ENCODE measurements at regions not wholly inside any gene's neighbourhood (a gene's known extent, or its start where the extent isn't known, plus 50 kb on each side); places are given as distances from the start of the nearest gene placed in this dataset.

- no peaks in the 10 kb centered on the region for H3K27me3 ChIP-seq
- no peaks in the 10 kb centered on the region for H3K4me1 ChIP-seq
- H3K27ac ChIP-seq, result no peak overlapping the region
- no peaks in the 10 kb centered on the region for H3K36me3 ChIP-seq
- intact Hi-C loops (cut with DNase I; ENCODE audit: low total_unique reads), result no loop called here
- DNase-seq, result no peak
- H3K9me3 ChIP-seq, result peaks cover 0 to 4% of the 10 kb centered on the region in 2 donors
- no peak overlapping the region for H3K4me3 ChIP-seq
- in situ Hi-C loops (cut with MboI; ENCODE audit: low pct_ligation_motif_present in 1 of 4, low pct_unique_long_range_greater_than_20kb in 1 of 4, low sequenced_read_pairs in 3 of 4), result no loop called here
- TF ChIP-seq EP300 (IDR thresholded peaks at IDR 0.05; ENCODE audit: low read depth) (no peak), POLR2A (IDR thresholded peaks at IDR 0.05) (no peak), POLR2AphosphoS5 (IDR thresholded peaks at IDR 0.05) (no peak)
Measured at GRCh38 chr4:19254486-19254885, 997.2 kb upstream of the SLIT2 start.

GRCh38 chr4:19248023-19248422, 1003.7 kb upstream of the SLIT2 start:
- TF ChIP-seq EP300 (IDR thresholded peaks at IDR 0.05; ENCODE audit: low read depth) (no peak), POLR2A (IDR thresholded peaks at IDR 0.05) (no peak), POLR2AphosphoS5 (IDR thresholded peaks at IDR 0.05) (no peak), CTCF (IDR thresholded peaks at IDR 0.05) (no peak)
- Histone ChIP-seq H3K4me3 (no peak overlapping the region), H3K9me3 (no peaks in the 10 kb centered on the region), H3K27ac (no peak overlapping the region), H3K27me3 (no peaks in the 10 kb centered on the region), H3K36me3 (no peaks in the 10 kb centered on the region), H3K4me1 (no peaks in the 10 kb centered on the region)
- intact Hi-C loops (cut with DNase I; ENCODE audit: low total_unique reads), result no loop called here
- DNase-seq, result no peak
- in situ Hi-C loops (cut with MboI; ENCODE audit: low pct_ligation_motif_present in 1 of 4, low pct_unique_long_range_greater_than_20kb in 1 of 4, low sequenced_read_pairs in 3 of 4), result loop anchor here in 2 of 4 donors (25.0 kb wide), 3 partner anchors 111 to 989 kb away; no protein-coding TSS in a partner anchor
- 59 to 65% methylated on average over 4 of the region's 4 CpGs for WGBS, 2 donors (ENCODE audit: low coverage in 1 of 2)

- in situ Hi-C loops (cut with MboI; ENCODE audit: low pct_ligation_motif_present in 1 of 4, low pct_unique_long_range_greater_than_20kb in 1 of 4, low sequenced_read_pairs in 3 of 4) (loop anchor here in 2 of 4 donors (25.0 kb wide), 3 partner anchors 105 to 995 kb away; no protein-coding TSS in a partner anchor), intact Hi-C loops (cut with DNase I; ENCODE audit: low total_unique reads) (no loop called here)
- no peak overlapping the region for H3K4me3 ChIP-seq
- no peaks in the 10 kb centered on the region for H3K27me3 ChIP-seq
- TF ChIP-seq POLR2A (IDR thresholded peaks at IDR 0.05) (no peak), POLR2AphosphoS5 (IDR thresholded peaks at IDR 0.05) (no peak), EP300 (IDR thresholded peaks at IDR 0.05; ENCODE audit: low read depth) (no peak)
- no peaks in the 10 kb centered on the region for H3K9me3 ChIP-seq
- no peak overlapping the region for H3K27ac ChIP-seq
- no peaks in the 10 kb centered on the region for H3K36me3 ChIP-seq
- DNase-seq, result no peak
- H3K4me1 ChIP-seq, result no peaks in the 10 kb centered on the region
- 57 to 68% methylated on average over 4 of the region's 4 CpGs for WGBS, 2 donors (ENCODE audit: low coverage in 1 of 2)
Measured at GRCh38 chr4:19241895-19242294, 1009.8 kb upstream of the SLIT2 start.

- 58 to 65% methylated on average over 2 of the region's 2 CpGs for WGBS, 2 donors (ENCODE audit: low coverage in 1 of 2)
- no peak overlapping the region for H3K27ac ChIP-seq
- no peaks in the 10 kb centered on the region for H3K36me3 ChIP-seq
- DNase-seq, result no peak
- intact Hi-C loops (cut with DNase I; ENCODE audit: low total_unique reads) (no loop called here), in situ Hi-C loops (cut with MboI; ENCODE audit: low pct_ligation_motif_present in 1 of 4, low pct_unique_long_range_greater_than_20kb in 1 of 4, low sequenced_read_pairs in 3 of 4) (loop anchor here in 2 of 4 donors (25.0 kb wide), 3 partner anchors 102 to 998 kb away; no protein-coding TSS in a partner anchor)
- H3K9me3 ChIP-seq, result no peaks in the 10 kb centered on the region
- H3K4me1 ChIP-seq, result no peaks in the 10 kb centered on the region
- no peaks in the 10 kb centered on the region for H3K27me3 ChIP-seq
- TF ChIP-seq CTCF (IDR thresholded peaks at IDR 0.05), result no peak
- no peak overlapping the region for H3K4me3 ChIP-seq
Measured at GRCh38 chr4:19239565-19239964, 1012.1 kb upstream of the SLIT2 start.

GRCh38 chr4:19236473-19236872, 1015.2 kb upstream of the SLIT2 start:
- no peak for TF ChIP-seq EP300 (IDR thresholded peaks at IDR 0.05; ENCODE audit: low read depth)
- TF ChIP-seq CTCF (IDR thresholded peaks at IDR 0.05), result no peak
- TF ChIP-seq POLR2A (IDR thresholded peaks at IDR 0.05), result no peak
- no peak for TF ChIP-seq POLR2AphosphoS5 (IDR thresholded peaks at IDR 0.05)
- intact Hi-C loops (cut with DNase I; ENCODE audit: low total_unique reads) (no loop called here), in situ Hi-C loops (cut with MboI; ENCODE audit: low pct_ligation_motif_present in 1 of 4, low pct_unique_long_range_greater_than_20kb in 1 of 4, low sequenced_read_pairs in 3 of 4) (loop anchor here in 2 of 4 donors (25.0 kb wide), 3 partner anchors 99 to 1001 kb away; no protein-coding TSS in a partner anchor)
- WGBS, 2 donors (ENCODE audit: low coverage in 1 of 2), result 63 to 80% methylated on average over 1 to 2 of the region's 2 CpGs
- Histone ChIP-seq H3K4me3 (no peak overlapping the region), H3K27ac (no peak overlapping the region), H3K4me1 (no peaks in the 10 kb centered on the region), H3K9me3 (no peaks in the 10 kb centered on the region), H3K36me3 (no peaks in the 10 kb centered on the region), H3K27me3 (no peaks in the 10 kb centered on the region)
- no peak for DNase-seq

Measured in transverse colon (tissue), 4 donors.